NK-92 (cell line): ENCODE measurements at regions not wholly inside any gene's neighbourhood (a gene's known extent, or its start where the extent isn't known, plus 50 kb on each side); places are given as distances from the start of the nearest gene placed in this dataset.
"Not testable (repeated sequence)": the region's sequence is repeated elsewhere in the genome, so short reads cannot be mapped to it uniquely, and the experiment has no call there.

Source experiments
- DNase-seq: peaks from one replicate; lab custom pipeline; 2025; ENCODE audit not compliant: unreplicated experiment; lab: John Stamatoyannopoulos, UW

DNA sequence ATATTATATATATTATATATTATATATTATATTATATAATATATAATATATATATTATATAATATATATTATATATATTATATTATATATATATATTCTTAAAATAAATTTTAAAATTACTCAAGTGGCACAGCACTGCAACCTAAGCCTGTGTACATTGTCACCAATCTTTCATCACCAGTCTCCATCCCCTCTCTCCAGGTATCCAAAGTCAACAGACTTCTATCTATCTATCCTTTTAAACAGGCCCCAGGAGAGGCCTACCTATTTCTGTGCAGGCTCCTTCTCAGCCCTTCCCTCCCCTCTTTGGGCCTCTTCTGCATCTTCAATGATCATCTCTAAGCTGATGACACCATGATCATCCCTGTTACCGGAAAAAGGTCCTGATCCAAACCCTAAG, 111.7 kb downstream of the RHOU start:
- DNase-seq = no peak

DNA sequence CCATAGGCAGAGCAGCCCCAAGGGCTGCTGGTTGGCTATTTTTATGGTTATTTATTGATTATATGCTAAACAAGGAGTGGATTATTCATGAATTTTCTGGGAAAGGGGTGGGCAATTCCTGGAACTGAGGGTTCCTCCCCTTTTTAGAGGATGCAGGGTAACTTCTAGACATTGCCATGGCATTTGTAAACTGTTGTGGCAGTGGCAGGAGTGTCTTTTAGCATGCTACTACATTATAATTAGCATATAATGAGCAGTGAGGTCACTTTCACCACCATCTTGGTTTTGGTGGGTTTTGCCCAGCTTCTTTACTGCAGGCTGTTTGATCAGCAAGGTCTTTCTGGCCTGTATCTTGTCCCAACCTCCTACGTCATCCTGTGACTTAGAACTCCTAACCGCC, 112.2 kb downstream of the RHOU start:
- DNase-seq = not testable (repeated sequence)

DNA sequence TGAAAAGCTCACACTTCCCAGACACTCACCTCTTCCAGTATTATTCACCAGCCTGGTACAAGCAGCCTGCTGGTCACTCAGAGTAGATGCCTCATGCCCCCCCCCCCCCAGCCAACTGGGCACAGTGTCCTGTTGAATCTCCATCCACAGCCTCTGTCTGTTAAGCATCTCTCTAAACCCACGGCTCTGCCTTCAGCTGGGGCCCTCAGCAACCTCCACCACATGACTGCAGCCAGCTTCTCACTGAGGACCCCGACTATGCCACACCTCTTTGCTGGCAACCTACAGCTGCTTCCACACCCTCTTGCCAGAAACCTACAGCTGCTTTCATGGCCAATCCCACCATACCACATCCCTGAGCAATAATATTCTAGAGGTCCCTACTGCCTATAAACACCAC, 113.1 kb downstream of the RHOU start:
- no peak for DNase-seq

DNA sequence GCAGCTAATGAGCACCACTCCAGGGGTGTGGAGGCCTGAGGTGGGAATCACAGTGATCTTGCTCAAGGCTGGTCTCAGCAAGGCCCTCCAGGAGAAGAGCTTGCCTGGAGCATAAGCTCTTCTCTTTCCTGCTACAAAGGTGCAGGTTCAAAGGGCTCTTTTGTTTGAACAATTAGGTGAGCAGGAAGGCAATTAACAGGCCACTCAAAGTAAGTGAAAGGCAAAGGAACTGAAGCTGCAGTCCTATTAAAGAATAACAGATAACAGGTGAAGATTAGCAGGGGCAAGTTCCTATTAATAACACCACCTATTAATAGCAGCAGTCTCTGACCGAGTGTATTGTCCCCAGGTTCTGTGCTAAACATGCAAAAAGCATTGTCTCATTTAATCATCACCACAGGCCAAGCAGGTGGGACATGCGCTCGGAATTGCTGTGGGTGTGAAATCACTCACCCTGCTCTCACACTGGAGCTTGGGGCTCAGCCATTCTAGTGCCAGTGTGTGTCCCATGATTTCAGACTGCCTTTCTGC, 113.8 kb downstream of the RHOU start:
- DNase-seq = no peak

DNA sequence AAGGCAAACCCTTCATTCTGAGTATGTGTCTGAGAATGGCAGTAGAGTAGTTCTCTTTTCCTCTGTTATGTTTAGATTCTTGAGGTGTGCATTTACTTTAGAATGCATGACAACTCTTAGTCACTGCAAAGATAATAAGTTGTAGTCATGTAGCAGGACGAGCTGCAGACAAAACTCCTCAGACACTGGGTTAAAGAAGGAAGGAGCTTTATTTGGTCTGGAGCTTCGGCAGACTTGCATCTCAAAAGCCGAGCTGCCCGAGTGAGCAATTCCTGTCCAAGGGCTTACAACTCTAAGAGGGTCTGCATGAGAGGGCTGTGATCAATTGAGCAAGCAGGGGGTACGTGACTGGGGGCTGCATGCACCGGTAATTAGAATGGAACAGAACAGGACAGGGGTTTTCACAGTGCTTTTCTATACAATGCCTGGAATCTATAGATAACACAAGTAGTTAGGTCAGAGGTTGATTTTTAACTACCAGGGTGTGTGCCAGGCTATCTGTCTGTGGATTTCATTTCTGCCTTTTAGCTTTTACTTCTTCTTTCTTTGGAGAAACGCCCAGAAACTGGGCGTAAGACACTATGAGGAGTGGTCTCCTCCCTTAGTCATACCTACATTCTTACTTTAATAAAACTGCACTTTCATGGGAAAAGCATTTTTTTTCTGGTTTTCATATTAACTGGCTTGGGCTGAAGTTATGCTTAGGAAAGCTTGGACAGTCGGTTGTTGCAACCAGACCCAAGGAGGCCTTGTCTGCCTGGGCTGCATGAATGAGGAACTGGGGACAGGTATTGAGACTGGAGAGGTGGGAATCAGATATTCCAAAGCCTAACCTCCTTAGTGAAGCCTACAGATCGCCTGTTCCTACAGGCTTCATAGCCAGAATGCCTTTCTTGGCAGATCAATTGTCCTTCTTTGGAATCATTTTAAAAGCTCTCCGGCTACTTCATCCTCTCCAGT, 115.1 kb downstream of the RHOU start:
- no peak for DNase-seq

DNA sequence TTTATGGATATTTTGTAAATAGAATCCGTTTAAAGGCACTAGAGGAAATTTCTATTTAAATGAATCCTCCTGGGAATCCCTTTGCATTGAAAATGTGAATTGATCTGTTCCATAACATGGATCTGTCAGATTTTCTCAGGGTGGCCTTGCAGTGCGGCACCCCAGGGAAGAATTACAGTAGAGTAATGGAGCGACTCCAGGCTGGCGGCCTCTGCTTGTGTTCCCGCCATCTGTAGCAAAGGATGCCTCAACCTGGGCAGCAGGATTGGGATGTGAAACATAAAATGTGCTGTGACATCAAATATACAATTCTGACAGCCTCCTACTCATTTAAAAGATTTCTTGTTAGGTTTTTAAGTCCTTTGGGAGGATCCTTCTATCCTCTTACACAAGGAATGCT, 115.9 kb downstream of the RHOU start:
- no peak for DNase-seq

DNA sequence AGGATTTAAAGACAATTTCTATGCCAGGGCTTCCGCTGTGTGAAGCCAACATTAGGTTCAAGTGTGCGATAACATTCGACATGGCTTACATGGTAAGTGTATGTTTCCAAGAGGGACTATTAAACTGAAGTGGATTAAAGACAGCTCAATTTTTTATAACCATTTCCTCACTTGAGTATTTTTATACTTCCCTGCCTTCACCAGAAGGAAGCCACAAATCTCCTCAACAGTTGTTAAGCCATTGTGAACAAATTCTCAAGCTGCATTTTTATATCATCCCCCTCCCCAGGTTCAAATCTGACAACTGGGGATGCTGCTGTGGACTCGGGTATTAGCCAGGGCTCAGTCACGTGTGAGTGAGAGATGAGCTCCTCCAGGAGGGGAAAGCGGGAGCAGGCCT, 116.3 kb downstream of the RHOU start:
- DNase-seq = no peak

DNA sequence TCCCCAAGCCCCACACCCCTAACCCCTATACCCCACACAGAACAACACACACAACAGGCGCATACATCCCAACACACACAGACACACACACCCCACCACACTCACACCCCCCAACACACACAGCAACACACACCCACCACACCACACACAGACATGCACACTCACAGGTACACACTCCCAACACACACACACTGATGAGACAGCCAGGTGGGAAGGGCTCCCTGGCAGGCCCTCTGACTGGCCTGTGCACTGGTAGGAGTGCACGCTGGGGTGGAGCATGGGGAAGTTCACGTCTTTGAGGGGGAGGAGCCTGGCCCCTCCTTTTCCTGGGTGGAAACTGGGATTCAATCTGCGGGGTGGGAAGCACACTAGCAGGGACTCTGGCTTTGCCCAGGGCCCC, 116.7 kb downstream of the RHOU start:
- DNase-seq = no peak

DNA sequence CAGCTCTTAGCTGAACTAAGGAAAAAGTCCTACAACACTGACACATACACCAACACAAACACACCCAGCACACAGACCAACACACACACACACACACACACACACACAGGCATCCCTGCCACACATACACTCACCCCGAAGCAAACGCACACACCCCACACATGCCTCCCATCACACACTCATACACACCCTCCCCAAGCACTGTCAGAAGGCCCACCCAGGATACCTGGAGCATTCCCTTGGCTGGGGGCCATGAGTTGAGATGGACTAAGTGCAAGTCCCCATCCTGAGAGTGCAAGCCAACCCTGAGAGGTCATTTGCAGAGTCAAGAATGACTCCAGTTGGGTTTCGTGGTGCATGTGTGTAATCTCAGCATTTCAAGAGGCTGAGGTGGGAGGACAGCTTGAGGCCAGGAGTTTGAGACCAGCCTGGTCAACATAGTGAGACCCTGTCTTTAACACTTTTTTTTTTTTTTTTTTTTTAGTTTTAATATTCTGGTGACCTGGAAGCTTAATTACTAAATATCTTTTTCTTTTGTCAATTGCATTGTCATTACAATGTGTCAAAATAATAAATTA, 117.3 kb downstream of the RHOU start:
- no peak for DNase-seq

DNA sequence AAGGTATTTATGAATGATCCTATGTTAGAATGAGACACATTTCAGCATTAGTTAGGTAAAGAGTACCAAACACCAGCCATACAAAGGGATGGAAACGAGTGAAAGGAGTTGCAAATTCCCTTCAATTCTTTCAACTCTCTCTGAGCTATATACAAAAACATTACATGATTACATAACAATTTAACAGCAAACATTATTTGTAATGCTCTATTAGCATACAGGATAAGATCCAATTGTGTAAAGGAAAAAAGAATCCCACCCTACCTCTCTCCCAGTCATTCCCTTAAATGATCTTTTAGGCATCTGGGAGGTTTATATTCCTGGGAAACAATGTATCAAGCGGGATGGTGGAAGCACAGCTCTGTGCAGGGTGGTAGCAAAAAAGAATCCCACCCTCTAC, 117.9 kb downstream of the RHOU start:
- DNase-seq = no peak

DNA sequence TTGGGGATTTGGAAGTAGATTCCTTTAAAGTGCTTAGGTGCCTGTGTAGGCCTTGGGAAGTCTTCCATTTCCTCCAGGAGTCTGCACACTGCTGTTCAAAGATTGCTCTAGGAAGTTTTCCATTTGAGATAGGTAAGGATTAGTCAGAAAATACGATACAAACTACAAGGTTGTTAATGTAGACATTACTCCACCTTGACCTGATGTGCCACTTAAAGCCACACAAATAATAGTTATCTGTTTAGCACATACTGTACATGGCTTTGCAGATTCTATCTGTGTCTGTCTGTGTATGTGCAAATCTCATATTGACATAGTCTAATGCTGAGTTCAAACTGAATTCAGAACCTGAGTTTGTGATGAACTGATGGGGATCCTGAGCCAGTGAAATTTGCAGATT, 118.4 kb downstream of the RHOU start:
- DNase-seq = no peak

DNA sequence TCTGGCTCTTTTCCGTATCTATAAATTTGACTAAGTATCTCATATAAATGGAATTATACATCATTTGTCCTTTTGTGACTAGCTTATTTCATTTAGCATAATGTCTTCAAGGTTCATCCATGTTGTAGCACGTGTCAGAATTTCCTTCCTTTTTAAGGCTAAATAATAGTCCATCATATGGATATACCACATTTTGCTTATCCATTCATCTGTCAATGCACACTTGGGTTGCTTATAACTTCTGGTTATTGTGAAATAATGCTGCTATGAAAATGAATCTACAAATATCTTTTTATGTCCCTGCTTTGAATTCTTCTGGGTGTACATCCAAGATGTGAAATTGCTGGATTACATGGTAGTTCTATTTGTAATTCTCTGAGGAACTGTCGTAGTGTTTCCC, 119.6 kb downstream of the RHOU start:
- no peak for DNase-seq

DNA sequence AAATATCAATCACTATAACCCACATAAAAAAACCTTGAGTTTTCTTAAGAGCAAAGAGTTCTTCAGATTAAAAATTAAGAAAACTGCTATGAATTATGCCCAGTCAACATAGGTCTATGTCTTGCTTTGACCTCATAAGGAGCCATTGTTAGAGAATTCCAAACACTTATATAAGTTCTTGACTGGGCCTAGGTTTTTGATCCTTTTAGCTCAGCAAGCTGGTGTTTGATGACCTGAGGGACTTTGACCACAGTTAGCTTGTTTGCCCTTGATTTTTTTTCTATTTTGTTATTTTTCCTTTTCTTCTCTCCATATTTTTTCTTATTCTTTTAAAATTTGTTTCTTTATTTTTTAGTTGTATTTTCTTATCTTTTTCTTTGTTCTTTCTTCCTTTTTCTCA, 122.3 kb downstream of the RHOU start:
- no peak for DNase-seq

DNA sequence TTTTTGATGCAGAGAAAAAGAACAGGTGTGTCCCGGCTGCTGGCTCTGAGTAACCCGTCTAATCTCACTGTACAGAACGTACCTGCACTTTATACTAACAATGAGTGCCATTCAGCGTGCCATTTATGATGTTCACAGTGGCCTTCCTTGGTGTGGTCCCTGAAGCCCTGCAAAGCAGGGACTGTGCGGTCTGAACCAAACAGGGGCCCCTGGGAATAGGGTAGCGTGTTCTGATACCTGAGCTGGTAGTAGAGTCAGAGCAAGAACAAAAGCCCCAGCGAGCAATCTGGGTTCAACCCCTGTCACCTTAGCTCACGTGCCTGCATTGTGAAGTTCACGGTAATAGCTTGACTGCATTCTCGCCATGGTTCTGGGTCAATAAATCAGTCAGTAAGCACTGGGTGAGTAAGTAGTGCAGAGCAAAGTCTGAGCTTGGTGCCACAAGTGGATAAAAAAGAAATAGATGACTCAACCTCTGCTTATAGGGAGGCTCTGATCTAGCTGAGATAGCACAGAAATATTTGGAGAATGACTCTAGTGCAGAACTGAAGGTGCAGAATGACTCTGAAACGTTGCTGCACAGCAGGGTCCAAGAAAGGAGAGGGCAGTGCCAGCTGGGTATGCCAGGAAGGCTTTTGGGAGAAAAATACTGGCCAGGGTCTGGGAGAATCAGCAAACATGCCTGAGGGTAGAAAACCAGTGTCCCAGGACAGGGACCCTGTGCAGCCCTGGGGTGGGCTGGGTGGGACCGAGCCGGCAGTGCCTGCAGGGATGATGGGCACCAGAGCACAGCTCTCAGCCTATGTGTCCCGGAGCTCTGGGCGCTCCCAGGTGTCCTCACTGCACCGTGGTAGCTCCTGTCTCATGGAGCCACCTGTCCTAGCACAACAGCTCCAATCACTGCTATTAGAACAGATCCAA, 125.9 kb downstream of the RHOU start:
- no peak for DNase-seq

DNA sequence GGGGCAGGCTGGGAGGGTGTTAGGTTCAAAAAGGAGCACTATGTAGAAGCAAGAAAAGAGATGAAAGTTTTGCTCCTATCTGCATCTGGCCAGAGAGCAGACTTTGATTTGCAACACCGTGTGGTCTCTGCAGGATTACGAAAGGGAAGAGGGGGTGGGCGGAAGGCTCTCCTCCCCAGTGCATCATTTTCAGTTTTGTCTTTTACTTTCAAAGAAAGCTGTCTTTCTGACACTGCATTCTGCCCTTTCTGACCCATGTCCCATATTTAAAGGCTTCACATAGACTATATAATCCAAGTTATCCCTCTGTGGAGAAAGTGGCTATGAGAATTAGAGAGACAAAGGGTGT, 126.5 kb downstream of the RHOU start:
- no peak for DNase-seq

DNA sequence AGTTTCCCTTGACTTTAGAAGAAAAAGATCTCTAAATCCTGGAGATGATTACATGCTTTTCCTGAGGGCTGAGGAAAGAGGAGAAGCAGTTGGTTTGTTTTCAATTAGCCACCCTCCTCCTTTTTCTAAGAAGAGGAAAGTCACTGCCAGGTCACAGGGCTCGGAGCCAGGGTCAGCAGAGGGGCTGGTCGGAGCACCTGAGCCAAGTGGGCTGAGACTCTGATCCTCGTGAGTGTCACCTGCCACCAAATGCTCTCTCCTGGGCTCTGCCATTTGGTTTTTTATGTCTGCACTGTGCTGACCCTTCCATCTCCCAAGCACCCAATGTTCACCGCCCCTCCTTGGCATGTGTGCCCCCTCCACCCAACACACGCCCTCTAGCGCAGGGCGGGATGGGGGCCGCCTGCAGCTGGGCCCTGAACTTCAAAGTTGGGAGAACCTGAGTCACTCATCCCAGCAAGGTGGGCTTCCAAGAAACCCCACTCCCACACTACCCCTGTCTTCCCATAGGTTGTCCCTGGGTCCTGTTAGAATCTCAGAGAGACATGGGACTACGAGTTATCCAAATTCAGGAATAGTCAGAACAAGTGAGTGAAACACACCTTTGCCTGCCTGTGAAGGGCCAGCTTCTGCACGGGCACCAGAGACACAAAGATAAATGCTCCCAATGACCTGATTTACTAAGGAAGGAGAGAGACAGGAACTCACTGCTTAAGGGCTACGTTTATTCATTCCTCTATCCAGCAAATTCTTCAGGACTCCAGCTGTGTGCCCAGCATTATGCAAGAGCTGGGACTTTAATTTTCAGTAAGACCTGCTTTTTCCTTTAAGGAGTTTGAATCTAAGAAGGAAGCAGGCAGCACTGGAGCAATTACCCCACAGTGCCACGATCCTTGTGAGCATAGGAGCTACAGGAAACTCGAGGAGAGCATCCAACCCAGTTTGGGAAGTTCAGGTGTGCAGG, 127.5 kb downstream of the RHOU start:
- DNase-seq = no peak

DNA sequence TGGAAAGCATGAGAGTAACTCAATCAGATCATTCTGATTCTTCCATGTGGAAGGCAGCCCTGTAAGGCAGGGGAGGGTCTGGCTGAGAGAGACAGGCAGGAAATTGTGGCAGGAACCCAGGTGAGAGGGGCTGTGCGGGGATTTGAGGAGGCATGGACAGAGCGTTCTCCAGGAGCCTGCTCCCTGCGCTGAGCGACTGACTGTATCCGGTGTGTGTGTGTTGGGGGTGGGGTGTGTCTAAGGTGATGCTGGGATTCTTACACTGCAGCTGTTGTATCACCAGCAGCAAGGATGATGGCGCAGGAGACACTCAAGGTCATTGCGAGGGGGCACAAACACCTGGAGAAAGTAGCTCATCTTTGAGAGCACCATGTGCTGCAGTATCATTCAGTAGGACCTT, 128.5 kb downstream of the RHOU start:
- DNase-seq = no peak

DNA sequence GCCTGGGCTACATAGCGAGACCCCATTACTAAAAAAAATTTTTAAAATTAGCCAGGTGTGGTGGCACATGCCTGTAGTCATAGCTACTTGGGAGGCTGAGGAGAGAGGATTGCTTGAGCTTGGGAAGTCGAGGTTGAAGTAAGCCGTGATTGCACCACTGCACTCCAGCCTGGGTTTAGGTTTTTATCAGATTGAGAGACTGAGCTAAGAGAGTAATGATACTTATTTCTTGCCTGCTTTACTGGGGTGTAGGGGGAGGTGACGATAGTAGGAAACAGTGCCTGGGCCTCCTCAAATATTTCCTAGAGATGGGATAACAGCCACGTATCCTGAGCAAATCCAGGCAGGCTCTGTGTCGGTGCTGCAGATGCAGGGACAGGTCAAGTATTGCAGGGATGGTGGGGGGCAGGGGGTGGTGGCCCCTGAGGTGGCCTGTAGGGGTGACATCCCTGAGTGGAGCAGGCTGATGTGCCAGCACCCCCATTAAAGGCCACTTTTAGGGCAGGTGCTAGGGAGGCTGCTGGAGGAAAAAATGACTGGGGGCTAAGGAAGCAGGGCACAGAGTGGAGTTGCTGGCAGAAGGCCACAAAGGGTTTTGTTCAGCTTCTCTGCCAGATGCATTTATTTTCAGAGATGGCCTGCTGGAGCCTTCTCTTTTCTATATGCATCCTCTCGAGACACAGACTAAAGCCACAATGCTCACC, 130.5 kb downstream of the RHOU start:
- DNase-seq = no peak

DNA sequence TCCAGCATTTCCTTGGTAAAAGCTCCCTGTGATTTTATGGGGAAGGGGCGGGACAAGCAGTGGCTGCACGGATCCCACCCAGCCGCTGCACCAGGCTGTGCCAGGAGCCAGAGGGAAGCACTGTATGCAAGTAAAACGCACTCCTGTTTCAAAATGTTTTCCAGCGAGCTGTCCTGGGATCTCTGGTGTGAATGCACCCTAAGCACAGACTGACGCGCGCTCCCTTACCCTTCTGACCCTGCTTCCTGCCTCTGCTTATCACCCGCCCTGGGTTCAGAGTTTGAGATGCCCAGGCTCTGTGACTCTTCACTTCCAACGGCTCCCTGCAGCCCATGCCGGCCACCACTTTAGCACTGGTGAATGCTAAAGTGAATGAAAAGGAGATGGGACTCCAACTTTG, 131.2 kb downstream of the RHOU start:
- DNase-seq = no peak
